HG03039 (cell line): ENCODE measurements at regions not wholly inside any gene's neighbourhood (a gene's known extent, or its start where the extent isn't known, plus 50 kb on each side); places are given as distances from the start of the nearest gene placed in this dataset.

Experiments
- ATAC-seq: cut with Tn5 transposase; IDR thresholded peaks from one replicate; pipeline ENCODE4 v1.9.1; 2021; ENCODE audit warnings: mild to moderate bottlenecking, moderate library complexity; ENCODE audit not compliant: unreplicated experiment

- ATAC-seq, result no peak
Measured at GRCh38 chr12:4056910-4057845, 184.0 kb upstream of the PARP11 start.

- no peak for ATAC-seq
Measured at GRCh38 chr12:4054630-4055029, 181.4 kb upstream of the PARP11 start.

GRCh38 chr12:4052691-4053090 is 179.5 kb upstream of the PARP11 start:
- ATAC-seq, result no peak

DNA sequence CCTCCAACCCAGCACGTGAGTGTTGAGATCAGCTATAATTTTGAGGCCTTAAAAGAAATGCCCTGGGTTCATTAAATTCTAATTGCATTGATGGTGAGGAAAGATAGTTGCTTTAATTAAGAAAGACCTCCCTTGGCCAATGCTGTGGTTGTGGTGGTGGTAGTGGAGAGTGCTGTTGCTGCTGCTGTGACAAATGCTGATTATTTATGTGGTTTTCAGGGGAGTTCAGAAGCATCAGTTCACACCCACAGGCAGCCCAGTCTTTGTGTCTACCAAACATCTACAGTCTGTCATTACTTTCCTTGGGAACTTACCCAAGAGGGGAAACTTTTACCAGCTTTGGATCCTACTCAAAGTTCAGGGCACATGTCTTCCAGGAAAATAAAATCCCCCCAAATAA is 178.4 kb upstream of the PARP11 start:
- no peak for ATAC-seq

- ATAC-seq, result no peak
Measured at GRCh38 chr12:4050340-4050739, 177.1 kb upstream of the PARP11 start.

DNA sequence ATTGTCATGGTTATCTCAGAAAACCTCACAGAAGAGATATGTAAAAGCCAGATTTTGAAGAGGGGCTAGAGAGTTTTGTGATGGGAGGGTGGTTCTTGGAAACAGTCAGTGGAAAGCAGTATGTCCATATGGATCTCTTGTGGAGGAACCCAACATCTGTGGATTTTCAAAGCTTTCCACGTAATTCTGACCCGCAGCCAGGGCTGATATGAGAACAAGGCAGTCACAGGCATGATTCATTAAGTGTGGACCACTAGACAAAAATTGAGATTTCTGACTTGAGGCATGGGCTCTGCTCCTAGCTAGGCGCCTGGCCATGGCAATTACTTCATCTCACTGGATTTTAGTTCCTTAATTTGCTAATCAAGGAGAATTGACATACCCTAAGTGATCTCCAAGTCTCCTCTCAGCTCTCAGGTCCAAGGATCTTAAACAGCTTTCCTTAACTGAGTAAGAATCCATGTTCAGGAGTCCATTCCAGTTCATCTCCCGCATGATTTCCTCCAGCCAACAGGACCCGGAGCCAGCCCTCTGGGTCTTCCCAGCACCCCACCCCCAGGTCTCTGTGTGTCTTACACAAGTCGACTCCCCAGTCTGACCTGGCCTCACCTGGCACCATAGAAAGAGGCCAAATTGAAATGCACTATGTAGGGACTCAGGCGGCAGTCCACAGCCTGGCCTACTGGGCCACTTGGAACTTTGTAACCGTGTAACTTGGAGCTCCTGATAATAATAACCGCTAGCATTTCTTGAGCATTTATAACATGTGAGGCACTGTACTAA is 176.3 kb upstream of the PARP11 start:
- ATAC-seq, result no peak

DNA sequence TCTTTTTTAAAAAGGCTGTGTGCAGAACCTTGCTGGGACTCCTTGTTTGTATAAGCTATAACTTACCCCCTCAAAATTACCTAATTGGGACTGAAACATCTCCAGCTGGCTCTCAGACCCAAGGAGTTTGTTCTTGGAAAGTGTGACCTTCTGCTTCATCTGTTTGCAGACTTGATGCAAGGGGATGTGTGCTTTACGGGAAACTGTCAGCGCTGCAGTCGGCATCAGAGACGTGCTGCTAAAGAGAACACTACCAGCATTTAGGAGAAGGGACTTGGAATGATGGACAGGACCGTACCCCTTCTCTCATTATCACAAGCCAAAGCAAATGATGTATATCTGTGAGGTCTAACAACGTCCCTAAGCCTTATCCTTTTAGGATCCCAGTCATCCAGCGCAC is 174.2 kb upstream of the PARP11 start:
- ATAC-seq, result no peak

DNA sequence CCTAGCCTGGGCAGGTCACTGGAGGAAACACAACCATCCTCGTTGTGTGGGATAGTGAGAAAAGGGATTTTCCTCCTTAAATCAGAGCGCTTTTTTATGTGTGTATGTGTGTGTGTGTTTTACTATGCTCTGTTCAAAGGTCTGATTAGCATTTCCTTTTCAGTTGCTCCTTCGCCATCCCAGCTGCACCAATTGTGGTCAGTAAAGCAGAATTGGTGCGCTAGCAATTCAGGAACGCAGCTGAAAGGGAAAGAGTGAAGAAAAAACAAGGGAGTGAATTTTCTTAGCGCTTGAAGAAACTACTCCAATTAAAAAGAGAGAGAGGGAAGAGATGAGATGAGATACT is 173.3 kb upstream of the PARP11 start:
- no peak for ATAC-seq

- no peak for ATAC-seq
Measured at GRCh38 chr12:4045786-4046494, 172.7 kb upstream of the PARP11 start.

DNA sequence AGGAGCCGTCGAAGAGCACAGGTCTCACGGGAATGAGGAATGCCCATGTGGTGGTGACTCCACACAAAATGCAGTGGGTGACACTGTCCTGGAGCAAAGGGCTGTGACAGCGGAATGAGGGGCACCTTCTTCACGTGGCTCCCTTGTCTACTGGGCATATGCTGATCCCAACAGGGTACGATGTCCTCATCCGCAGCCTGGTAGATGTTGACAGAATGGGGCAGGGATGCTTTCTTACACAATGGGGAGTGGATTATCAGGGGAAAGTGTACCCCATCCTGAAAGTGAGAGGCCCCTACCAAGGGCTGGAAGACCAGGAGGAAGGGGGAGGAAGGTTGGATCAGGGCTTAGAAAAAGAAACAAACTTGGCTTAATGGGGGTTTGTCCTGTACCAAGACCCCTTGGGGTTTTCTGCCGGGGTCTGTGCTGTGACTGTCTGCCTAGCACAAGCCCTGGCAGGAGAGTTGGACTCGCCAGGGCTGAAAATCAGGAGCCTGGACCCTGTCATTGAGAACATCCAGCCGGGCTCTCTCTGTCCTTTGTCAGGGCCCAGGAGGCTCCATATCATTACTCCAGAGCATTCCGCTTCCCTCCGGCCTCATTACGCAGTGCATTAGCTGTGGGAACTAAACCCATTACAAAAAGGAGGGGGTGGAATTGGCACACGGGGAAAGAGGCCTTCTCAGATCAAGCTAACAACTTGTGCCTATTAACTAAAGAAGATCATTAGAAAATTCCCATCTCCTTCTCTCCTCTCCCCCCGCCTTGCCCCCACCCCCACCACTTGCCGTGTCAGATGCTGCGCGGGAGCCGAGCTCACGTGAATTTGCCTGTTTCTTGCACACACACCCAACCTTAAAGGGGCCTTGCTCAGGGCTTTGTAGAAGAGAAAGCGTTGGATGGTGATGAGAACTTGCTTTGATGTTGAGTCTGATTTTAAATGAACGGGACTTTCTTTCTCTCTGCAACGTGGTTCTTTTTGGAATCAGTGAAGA is 171.8 kb upstream of the PARP11 start:
- ATAC-seq, result no peak

DNA sequence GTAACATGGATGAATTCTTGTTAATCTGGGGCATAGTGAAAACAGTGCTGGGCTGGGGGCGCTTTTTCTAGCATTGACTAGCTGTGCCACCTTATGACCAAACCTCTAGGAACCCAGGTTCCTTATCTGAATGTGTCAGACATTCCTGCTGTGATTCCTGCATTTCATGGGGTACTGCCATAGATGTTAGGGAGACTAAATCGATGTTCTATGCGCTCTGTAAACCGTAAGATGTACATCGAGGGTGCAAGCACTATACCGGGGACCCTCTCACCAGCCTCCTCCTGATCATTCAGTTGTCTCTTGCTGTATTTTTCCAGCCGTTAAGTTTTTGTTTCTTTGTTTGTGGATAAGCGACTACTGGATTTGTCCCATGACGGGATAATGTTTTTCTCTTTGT is 170.9 kb upstream of the PARP11 start:
- no peak for ATAC-seq

- ATAC-seq, result no peak
Measured at GRCh38 chr12:4041187-4041885, 168.1 kb upstream of the PARP11 start.

DNA sequence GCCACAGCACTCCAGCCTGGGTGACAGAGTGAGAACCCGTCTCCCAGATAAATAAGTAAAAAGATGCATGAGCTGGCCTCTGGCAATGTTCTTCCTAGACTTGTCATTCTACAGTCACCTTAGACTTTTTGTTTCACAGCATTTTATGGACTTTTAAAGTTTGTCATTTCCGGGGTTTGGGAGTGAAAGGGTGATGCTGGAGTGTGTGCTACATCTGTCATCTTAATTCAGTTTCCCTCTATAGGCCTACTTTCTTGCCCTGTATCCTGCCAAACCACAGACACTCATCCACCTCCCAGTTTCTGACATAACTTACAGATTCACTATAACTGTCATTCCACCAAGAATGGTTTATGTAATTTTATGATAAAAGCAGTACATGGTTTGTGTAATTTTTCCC is 166.7 kb upstream of the PARP11 start:
- no peak for ATAC-seq

DNA sequence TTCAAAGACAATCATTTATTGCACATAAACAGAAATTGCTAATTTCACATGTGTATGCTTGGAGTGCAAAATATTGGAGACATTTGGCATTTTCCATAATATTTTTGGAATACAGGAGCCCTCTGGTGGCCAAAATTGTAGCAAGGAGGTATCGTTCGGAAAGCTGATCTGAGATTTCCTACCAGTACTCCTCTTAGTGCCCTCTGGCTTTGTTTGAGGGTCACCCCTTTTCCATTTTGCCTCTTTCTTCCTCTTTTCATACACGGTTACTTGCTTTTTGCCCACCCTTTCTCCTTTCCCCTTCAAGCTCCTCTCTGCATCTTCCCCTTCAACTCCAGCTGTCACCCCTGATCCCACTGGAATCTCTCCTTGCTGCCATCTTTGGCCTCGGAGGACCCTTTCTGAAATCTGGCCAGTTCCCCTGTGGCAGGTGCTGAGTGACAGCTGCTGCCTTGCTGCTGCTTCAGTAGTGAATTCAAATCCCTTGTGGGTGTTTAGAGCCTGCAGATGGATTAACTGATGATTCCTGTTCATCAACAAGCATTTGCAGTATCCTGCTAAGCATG is 164.6 kb upstream of the PARP11 start:
- ATAC-seq, result no peak

DNA sequence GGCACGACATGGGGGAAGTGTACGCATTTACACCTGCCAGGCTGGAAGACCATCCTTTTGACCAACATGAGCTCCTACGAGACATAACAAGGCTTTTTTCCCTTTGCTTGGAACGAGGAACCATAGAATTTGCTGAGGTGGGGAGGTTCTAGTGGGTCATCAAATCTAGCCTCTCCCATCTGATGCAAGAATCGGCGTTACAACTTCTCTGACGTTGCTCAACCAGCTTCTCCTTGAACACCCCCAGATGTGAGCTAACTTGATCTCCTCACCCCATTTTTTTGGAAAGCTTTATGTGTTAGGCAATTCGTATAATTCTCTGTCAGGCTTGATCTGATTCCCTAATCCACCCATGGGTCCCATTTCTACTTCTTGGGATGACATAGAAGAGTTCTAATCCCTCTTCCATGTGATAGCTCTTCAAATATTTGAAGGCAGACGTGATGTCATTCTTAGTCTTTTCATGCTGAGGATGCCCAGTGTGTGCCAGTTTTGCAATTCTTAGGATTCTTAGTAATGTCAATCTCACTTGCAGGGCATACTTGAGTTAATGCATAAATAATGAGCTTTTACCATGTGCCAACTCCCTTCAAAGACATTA is 163.6 kb upstream of the PARP11 start:
- ATAC-seq, result no peak

- ATAC-seq, result no peak
Measured at GRCh38 chr12:4034921-4035320, 161.7 kb upstream of the PARP11 start.

DNA sequence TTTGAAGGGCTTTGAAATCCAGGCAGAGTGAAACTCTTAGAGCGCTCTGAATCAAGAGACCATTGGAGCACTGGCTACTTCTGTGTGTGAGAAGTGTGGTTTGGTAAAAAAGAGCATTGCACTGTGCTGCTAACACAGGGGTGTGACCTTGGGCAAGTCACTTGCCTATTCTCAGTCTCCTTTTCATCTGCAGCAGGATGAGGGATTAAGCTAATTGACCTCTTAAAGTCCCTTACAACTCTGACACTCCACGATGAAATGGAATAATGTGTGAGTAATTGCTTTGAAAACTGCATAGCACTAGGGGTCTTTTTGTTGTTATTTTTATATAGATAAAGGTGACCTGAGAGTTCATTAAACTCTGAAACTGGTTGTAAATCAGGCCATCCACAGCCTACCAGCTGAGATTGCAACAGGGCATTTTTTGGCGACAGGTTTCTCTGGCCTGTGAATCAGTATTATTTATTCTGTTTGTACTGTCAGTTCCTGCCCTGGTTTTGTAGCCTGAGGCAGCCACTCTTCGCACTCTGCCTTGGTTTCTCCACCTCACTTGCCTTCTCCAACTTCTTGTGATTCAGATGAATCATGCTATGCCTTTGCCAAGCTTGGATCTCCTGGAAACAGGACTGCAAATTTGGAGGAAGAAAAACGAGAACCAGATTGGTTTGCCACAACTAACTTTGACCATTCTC is 159.9 kb upstream of the PARP11 start:
- ATAC-seq, result no peak

DNA sequence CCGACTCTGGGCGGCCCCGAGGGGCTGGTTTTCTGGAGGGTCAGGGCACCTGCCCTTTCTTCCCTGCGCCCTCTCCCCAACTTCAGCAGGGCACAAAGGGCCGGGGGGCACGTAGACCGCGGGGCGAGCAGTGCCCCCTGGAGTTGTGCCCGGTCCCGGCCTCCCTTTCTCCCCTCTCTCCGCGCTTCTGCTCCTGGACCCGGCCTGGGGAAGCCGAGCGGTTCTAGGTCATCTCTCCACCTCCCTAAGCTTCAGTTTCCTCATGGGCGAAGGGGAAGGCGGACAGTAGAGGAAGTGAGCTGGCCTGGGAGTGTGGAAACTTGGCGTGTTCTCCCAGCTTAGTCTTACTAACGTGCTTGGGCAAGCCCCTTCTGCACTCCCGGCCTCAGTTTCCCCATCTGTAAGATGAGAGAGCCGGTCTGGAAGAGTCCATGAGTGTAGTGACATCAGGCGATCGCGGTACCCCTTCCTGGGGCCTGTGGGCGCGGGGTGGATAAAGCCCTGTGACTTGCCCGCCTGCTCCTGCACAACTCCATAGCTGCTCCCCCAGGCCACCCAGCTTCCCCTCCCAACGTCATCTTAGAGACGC is 158.6 kb upstream of the PARP11 start:
- ATAC-seq, result no peak
